ENCODE measurements at regions not wholly inside any gene's neighbourhood (a gene's known extent, or its start where the extent isn't known, plus 50 kb on each side); places are given as distances from the start of the nearest gene placed in this dataset.
"Not testable (repeated sequence)": the region's sequence is repeated elsewhere in the genome, so short reads cannot be mapped to it uniquely, and the experiment has no call there.

DNA sequence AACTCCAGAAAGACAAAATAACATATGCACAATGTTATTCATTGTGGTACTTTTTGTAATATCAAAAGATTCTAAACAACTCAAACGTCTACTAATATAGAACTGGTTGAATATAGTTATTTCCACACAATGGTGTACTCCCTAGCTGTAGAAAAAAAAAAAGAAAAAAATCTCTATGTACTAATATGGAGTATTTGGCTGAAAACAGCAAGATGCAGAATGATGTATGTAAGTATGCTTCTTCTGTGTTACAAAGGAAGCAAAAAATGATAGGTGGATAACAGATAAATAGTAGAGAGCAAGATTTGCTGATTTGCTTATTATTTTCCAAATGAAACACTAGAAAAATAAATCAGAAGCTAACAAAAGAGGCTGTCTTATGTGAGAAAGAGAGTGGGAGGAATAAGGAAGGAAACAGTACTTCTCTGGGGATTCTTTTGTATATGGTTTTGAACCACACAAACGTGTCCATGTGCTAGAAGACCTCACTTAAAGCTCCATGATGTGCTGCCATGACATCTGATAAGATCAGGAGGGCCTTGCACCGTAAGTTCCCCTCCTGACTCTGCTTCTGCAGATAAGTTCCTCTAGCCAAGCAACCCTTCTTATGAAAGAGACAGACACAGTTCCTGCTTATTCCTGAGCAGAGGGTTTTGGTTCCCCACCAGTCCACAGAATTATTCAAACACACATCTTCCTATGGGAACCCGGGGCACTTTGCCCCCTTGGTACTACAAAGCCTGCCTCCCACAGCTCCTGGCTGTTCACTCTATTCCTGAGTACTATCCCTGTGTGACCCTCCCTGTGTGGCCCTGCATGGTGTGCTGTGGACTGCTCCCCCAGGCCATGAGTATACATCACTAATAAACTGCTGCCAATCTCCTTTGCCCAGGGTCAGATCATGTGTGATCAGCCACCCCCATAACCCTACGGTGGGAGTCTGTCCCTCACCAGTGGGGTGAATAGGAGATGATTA, 159.1 kb downstream of the CCDC71L start:
- intact Hi-C loops (cut with DNase I), result no loop called here
- no peak for ATAC-seq

DNA sequence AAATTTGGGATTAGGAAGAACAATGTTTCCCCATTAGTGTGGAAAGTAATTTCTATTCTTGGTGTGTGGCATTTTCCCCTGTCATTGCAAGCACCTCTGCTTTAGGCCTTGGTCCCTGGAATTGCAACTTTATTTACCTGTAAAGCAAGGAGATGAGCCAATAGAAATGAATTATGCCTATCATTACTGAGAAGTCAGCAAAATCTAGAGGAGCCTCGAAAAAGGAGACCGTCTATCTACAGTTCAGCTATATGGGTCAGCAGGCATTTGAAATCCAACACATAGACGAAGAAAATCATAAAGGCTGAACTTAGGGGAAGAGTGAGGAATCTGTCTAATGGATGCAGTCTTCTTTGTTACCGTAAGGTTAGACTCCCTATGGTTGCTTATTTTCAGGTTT, 161.1 kb downstream of the CCDC71L start:
- no peak for ATAC-seq
- DNase-seq (ENCODE audit: missing footprints), result no peak
- intact Hi-C loops (cut with DNase I), result no loop called here

More for the DNA sequence above, 159.1 kb downstream of the CCDC71L start:
- DNase-seq (ENCODE audit: missing footprints), result no peak

DNA sequence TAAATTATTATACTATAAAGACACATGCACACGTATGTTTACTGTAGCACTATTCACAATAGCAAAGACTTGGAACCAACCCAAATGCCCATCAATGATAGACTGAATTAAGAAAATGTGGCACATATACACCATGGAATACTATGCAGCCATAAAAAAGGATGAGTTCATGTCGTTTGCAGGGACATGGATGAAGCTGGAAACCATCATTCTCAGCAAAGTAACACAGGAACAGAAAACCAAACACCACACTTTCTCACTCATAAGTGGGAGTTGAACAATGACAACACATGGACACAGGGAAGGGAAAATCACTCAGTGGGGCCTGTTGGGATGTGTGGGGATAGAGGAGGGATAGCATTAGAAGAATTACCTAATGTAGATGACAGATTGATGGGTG, 163.0 kb downstream of the CCDC71L start:
- ATAC-seq; intact Hi-C loops (cut with DNase I); DNase-seq (ENCODE audit: missing footprints): not testable (repeated sequence)

DNA sequence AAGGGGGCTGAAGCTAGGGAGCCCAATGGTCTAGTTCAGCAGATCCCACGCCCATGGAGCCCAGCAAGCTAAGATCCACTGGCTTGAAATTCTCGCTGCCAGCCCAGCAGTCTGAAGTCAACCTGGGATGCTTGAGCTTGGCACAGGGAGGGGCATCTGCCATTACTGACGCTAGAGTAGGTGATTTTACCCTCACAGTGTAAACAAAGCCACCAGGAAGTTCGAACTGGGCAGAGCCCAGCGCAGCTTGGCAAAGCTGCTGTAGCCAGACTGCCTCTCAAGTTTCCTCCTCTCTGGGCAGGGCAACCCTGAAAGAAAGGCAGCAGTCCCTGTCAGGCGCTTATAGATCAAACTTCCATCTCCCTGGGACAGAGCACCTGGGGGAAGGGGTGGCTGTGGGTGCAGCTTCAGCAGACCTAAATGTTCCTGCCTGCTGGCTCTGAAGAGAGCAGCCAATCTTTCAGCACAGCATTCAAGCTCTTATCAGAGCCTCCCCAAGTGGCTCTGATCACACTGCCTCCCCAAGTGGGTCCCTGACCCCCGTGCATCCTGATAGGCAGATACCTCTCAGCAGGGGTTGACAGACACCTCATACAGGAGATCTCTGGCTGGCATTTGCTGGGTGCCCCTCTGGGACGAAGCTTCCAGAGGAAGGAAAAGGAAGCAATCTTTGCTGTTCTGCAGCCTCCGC, 167.8 kb downstream of the CCDC71L start:
- no peak for DNase-seq (ENCODE audit: missing footprints)
- no peak for ATAC-seq
- intact Hi-C loops (cut with DNase I), result no loop called here

DNA sequence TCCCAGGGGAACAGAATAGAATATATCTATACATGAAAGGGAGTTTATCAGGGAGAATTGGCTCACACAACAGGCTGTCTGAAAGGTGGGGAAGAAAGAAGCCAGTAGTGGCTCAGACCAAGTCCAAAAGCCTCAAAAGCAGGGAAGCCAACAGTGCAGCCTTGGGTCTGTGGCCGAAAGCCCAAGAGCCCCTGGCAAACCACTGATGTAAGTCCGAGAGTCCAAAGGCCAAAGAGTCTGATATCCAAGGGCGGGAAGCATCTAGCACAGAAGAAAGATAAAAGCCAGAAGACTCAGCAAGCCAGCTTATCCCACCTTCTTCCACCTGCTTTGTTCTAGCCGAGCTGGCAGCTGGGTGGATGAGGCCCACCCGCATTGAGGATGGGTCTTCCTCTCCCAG, 172.5 kb downstream of the CCDC71L start:
- DNase-seq (ENCODE audit: missing footprints) (no peak), ATAC-seq (no peak)
- intact Hi-C loops (cut with DNase I), result no loop called here

DNA sequence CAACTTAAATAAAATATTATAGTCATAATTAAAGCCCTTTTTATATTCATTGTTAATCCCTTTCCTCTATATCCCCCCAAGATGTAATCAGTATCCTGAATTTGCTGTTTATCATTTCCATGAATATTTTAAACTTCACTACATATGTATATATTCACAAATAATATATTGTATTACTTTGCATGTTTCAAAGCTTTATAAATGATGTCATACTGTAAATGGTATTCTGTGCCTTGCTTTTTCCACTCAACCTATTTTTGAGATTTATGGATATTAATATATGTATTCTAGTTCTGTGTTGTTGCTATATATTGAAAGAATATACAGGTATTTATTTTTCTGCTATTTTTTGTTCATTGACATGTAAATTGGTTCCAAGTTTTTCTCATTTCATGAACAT, 173.1 kb downstream of the CCDC71L start:
- DNase-seq (ENCODE audit: missing footprints), result no peak
- ATAC-seq, result no peak
- intact Hi-C loops (cut with DNase I), result no loop called here

DNA sequence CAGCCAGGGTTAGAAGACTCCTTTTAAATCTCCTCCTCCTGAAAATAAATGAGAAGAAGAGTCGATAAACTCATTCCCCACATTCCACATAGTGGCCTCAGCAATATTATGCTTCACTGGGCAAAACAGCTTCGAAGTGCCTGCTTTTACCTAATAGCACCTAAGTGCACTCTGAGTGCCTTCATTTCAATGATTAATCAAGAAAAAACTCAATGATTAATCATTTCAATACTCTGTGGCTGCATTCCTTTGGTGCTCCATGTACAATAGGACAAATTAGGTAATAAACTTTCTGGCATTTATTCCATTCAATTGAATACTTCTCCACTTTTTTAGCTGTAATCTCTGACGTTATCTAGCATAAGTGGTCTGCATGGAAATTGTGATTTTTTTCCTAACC, 174.6 kb downstream of the CCDC71L start:
- DNase-seq (ENCODE audit: missing footprints), result no peak
- intact Hi-C loops (cut with DNase I), result no loop called here
- no peak for ATAC-seq

DNA sequence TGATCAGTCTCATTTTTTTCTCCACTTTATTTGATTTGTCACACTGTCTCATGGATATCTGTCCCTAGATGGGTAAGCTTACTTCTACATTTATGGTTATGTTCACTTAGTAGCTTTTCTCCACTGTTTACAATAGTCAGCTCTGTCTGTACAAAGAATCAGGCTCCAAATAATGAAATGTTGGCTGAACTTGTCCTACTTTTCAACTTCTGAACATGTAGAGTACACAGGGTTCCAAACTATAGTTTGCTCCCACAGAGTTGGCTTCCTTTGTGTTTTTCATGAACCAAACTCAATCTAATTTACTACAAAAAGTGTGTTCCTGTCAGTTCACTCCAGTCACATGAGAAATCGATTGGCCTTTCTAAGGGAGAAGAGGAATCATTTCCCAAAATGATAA, 175.0 kb downstream of the CCDC71L start:
- DNase-seq (ENCODE audit: missing footprints) (no peak), ATAC-seq (no peak)
- intact Hi-C loops (cut with DNase I), result no loop called here

DNA sequence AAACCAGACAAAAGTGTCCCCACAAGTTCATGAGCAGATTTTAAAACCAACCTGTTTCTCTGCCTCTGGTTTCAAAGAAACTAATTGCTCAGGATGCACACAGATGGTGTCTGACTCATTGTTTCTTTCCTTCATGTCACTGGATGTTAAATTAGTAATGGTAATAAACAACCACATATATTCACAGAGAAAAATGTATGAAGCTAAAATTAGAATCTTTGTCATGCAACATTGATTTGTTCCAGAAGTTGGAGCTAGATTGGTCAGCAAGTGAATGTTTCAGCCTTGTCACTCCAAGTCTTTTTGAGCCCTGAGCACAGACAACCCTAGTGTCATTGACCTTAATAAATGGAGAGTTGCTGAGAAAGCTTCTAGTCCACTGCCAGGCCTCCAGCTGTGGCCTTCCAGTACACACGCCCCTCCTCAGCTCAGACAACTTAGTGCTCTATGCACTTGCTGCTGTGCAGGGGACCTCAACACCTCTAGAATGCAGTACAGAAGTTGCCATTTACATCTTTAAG, 175.9 kb downstream of the CCDC71L start:
- intact Hi-C loops (cut with DNase I), result no loop called here

DNA sequence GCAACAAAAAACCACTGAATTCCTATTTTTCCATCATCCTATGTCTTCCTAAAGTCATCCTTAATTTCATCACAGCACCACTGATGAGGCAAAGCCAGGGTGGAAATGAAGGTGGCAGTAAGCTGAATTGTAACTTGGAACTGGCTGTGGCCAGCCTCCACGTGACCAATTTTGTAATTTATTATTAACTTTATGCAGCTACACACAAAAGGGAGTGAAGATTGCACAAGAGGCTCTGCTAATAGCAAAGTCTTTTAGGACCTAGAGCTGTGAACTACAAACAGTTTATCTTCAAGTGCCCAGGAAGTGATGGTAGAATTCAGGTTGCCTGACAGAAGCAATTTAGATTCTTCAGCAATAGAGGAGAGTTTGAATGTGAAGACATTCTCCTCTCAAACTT, 176.4 kb downstream of the CCDC71L start:
- intact Hi-C loops (cut with DNase I), result no loop called here
- ATAC-seq (peak; percentile 46), DNase-seq (ENCODE audit: missing footprints) (no peak)

More for the DNA sequence above, 175.9 kb downstream of the CCDC71L start:
- DNase-seq (ENCODE audit: missing footprints), result no peak
- peak; percentile 28 for ATAC-seq

DNA sequence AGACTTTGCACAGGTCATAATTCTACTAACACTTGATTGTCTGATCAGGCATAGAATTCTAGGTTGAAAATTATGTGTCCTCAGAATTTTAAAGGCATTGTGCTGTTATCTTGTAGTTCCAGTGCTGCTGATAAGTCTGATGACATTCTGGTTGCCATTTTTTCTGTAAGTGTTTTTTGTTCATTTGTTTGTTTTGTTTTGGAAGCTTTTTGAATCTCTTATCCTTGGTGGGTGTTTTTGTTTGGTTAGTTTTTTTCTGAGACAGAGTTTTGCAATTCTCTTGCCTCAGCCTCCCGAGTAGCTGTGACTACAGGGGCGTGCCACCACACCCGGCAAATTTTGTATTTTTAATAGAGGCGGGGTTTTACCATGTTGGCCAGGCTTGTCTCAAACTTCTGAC, 178.9 kb downstream of the CCDC71L start:
- intact Hi-C loops (cut with DNase I), result no loop called here
- ATAC-seq (no peak), DNase-seq (ENCODE audit: missing footprints) (no peak)

DNA sequence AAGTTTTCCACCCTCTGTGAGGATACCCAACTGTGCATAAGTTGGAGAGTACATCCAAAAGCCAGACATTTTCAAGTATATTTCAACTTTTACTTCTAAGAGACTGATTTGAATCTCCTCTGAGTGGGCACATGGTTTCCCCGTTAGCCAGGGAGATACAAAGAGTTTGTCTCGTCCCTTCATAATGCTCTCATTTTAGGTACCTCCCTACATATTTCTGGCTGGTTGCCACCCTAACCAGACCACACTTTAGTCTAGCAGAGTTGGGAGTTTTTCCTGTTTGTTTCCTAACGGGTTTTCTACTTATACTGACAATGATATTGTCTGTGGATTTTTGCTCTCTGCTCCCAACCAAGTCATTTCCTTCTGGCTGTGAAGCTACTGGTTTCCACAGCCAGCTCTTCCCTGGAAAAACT, 180.3 kb downstream of the CCDC71L start:
- no peak for ATAC-seq
- no peak for DNase-seq (ENCODE audit: missing footprints)
- intact Hi-C loops (cut with DNase I), result no loop called here

DNA sequence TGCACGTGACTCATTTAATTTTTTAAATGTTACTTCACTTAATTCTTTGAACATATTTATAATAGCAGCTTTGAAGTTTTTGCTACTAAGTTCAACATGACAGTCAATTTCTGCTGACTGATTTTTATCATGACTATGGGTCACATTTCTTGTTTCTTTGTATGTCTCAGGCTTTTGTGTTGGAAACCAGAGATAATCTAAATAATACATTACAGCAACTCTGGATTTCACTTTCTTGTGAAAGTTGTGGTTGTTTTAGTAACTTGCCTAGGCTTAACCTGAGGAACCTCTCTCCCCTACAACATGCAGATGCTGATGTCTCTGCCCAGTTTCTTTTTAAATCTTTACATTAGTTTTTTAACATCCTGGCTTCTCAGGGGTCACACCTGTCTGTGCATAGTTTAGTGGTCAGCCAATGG, 180.8 kb downstream of the CCDC71L start:
- DNase-seq (ENCODE audit: missing footprints) (no peak), ATAC-seq (no peak)
- intact Hi-C loops (cut with DNase I), result no loop called here

DNA sequence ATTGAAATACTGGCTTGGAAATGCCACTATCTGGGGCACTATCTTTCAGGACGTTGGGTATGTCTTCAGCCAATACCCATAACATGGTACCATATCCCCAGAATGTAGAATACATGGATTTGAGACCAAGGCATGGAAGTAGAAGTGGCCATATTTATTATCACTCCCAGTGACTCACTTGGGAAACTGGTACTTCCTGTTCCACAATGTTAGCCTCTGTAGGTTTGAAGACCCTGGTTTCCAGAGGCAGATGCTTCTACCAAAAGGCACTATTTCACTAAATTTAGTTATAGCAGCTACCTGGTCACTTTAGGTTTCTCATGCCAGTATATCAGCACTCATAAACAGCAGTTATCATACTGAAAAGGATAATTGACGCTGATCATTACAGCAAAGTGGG, 184.2 kb downstream of the CCDC71L start:
- DNase-seq (ENCODE audit: missing footprints) (no peak), ATAC-seq (no peak)
- intact Hi-C loops (cut with DNase I), result no loop called here

DNA sequence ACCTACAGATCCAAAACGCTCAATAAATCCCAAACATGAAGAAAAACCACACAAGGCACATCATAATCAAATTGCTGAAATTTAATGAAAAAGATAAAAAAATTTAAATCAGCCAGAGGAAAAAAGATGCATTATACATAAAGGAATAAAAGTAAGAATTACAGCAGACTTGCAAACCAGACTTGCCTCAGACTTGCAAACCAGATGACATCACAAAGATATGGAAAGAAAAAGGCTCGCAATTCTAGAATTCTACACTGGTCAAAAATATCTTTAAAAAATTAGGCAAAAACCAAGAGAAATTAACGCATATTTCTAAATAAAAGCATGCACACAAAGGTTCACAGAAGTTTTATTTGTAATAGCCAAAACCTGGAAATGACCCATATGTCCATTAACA, 188.0 kb upstream of the NAMPT start:
- ATAC-seq (no peak), DNase-seq (ENCODE audit: missing footprints) (no peak)
- intact Hi-C loops (cut with DNase I), result no loop called here

DNA sequence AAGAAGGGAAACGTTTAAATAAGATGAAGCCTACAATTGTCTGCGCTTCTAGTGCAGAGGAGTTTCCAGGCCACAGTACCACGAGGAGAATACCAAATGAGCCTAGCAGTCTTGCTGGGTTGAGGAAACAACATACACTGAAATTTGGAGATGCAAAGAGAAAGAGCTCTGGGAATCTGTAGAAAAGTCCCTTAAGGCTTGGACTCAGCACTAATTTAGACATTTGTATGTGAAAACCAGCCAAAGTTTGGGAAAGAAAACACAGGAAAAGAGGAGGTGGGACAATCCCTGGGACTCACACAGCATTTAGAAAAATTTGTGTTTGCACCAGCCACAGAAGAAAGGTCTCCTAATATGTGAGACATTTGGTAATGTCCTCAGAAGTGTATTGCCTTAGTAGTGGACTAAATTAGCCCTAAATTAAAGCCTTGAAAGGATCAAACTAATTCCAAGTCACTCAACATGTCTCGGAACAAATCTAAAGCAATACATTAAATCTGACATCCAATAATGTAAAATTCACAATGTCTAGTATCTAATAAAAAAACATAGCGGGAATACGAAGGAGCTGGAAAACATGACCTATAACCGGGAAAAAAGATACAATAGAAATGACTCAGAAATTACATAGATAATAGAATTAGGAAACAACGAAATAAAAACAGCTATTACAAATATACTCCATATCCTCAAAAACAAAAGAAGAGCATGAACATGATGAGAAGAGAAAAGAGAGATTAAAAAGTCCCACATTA, 187.1 kb upstream of the NAMPT start:
- no peak for ATAC-seq
- intact Hi-C loops (cut with DNase I), result no loop called here
- DNase-seq (ENCODE audit: missing footprints), result no peak

DNA sequence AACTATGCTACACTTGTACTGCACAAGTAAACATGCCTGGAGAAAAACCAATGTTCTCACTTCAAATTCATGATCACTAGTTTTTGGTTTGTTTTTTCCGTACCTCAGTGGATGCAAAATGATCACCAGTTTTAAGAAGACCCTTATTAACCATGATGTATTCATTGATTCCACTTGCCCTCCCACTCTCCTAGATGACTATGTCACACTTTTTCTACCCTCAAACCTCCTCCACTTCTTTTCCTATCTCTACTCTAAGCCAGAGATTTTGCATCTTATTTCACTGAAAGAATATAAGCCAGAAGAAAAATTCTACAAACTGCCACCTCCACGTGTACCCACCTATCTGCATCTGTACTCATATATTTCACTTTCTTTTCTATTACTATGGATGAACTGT, 186.2 kb upstream of the NAMPT start:
- intact Hi-C loops (cut with DNase I), result no loop called here
- DNase-seq (ENCODE audit: missing footprints) (no peak), ATAC-seq (no peak)

DNA sequence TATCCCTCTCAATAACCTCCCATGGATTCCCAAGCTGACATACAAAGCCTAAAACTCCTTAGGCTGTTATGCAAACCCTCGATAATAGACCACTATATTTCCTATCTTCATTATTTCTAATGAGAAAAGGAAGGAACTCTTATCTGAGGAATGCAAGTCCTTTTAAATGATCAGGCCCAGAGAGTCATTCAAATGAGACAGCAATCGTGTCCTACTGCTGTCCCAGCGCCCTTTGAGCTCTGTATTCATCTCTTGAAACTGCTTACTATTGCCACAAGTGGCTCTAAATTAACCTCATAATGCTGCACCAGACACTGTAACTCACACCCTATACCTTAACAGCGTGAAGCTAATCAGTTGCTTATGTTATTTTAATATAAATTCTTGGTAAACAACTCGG, 182.1 kb upstream of the NAMPT start:
- ATAC-seq (no peak), DNase-seq (ENCODE audit: missing footprints) (no peak)
- intact Hi-C loops (cut with DNase I), result loop anchor here (10.0 kb wide), 1 partner anchor 268 kb away; no protein-coding TSS in a partner anchor

Measured in Right ventricle myocardium inferior (tissue), 1 donor.